ENCODE measurements at regions not wholly inside any gene's neighbourhood (a gene's known extent, or its start where the extent isn't known, plus 50 kb on each side); places are given as distances from the start of the nearest gene placed in this dataset.
"Not testable (repeated sequence)": the region's sequence is repeated elsewhere in the genome, so short reads cannot be mapped to it uniquely, and the experiment has no call there.

DNA sequence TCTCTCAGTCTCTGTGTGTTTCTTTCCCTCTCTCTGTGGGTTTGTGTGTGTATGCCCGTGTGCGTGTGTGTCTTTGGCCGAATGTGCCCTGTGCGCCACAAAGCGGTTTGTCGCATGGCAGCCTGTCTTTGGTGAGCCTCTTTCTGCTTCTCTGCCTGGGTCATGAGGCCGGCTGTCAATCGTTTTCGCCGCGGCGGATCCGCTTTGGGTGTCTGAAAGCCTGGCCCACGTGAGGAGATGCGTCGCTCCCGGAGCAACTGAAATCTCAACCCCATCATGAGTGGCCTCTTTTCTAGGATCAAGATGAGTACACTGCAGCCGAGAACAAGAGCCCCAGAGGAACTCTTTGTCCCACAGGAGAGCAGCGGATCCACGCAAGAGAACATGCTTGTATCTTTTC is 98.6 kb upstream of the FOXD4L5 start:
- 85% methylated on average over 15 of the region's 20 CpGs for WGBS (ENCODE audit: insufficient coverage)
- H4K20me1 ChIP-seq (ENCODE audit: control insufficient read depth, insufficient read depth, low read length, poor library complexity, severe bottlenecking); H3K27ac ChIP-seq (ENCODE audit: low read length in 2 of 2); H3K4me3 ChIP-seq (ENCODE audit: control extremely low read depth in 1 of 5, extremely low read depth in 1 of 5, insufficient read depth in 1 of 5, low read depth in 2 of 5, low read length in 4 of 5); H3K4me1 Mint-ChIP-seq; H3K4me1 ChIP-seq (ENCODE audit: control insufficient read depth in 2 of 2, insufficient read depth in 2 of 2, low read length in 2 of 2); DNase-seq; H3K27me3 Mint-ChIP-seq; H3K36me3 ChIP-seq (replicated peaks in 1 of 2; ENCODE audit: control extremely low read depth in 1 of 2, control insufficient read depth in 1 of 2, extremely low read depth in 1 of 2, insufficient read depth in 2 of 2, low read length in 1 of 2); H3K9ac ChIP-seq (ENCODE audit: low read length); ATAC-seq (ENCODE audit: low read depth); H3K27ac Mint-ChIP-seq; H3K4me3 Mint-ChIP-seq; intact Hi-C loops (cut with micrococcal nuclease); CTCF ChIA-PET; H3K4me2 ChIP-seq (replicated peaks; ENCODE audit: low read depth, low read length, poor library complexity, severe bottlenecking); H3K9me3 Mint-ChIP-seq (ENCODE audit: insufficient read depth); H2AFZ ChIP-seq (ENCODE audit: insufficient read depth, low read depth, low read length, poor library complexity, severe bottlenecking); POLR2A ChIA-PET; H3K27me3 ChIP-seq (replicated peaks in 1 of 4; ENCODE audit: control extremely low read depth in 1 of 4, control insufficient read depth in 3 of 4, insufficient read depth in 4 of 4, low read length in 3 of 4); H3K79me2 ChIP-seq (ENCODE audit: control insufficient read depth, insufficient read depth, low read length): not testable (repeated sequence)
- H3K9me3 ChIP-seq (ENCODE audit: control extremely low read depth in 1 of 3, control insufficient read depth in 2 of 3, insufficient read depth in 1 of 3, low read length in 2 of 3), result peaks cover 0 to 29% (median 0%) of the 10 kb centered on the region in 3 donors

DNA sequence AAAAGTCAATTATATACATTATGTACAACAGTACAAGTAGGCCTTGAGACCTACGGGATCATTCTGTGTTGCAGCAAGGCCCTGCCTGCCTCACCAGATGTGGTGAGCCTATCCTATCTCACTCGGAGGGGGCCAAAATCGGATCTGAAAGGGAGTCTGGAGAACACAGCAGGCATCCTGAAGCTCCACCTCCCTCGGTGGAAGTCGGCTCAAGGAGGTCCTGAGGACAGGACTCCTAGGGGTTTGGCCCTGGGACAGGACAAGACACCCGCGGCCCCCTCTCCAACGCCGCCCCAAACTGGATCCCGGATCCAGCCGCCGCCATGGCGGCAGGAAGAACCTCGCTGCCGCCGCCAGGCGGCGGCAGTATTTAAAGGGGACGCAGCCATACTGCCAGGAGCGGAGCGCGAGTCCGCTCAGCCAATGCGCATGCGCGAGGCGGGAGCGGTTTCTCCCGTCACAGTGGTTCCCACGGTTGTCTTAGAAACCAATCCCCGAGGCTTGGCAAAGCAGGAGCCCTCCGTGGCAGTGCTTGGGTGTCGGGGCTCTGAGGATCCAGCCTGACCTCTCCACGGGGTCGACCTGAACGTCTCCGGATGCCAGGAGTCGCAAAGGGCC is 97.8 kb upstream of the FOXD4L5 start:
- H3K27me3 ChIP-seq (replicated peaks in 1 of 4; ENCODE audit: control extremely low read depth in 1 of 4, control insufficient read depth in 3 of 4, insufficient read depth in 4 of 4, low read length in 3 of 4); H3K79me2 ChIP-seq (ENCODE audit: control insufficient read depth, insufficient read depth, low read length); intact Hi-C loops (cut with micrococcal nuclease); ATAC-seq (ENCODE audit: low read depth); H3K27me3 Mint-ChIP-seq; H3K27ac Mint-ChIP-seq; H3K4me3 Mint-ChIP-seq; H4K20me1 ChIP-seq (ENCODE audit: control insufficient read depth, insufficient read depth, low read length, poor library complexity, severe bottlenecking); H3K9ac ChIP-seq (ENCODE audit: low read length); H3K4me3 ChIP-seq (ENCODE audit: control extremely low read depth in 1 of 5, extremely low read depth in 1 of 5, insufficient read depth in 1 of 5, low read depth in 2 of 5, low read length in 4 of 5); H3K4me1 Mint-ChIP-seq; CTCF ChIA-PET; H2AFZ ChIP-seq (ENCODE audit: insufficient read depth, low read depth, low read length, poor library complexity, severe bottlenecking); H3K27ac ChIP-seq (ENCODE audit: low read length in 2 of 2); H3K36me3 ChIP-seq (replicated peaks in 1 of 2; ENCODE audit: control extremely low read depth in 1 of 2, control insufficient read depth in 1 of 2, extremely low read depth in 1 of 2, insufficient read depth in 2 of 2, low read length in 1 of 2); POLR2A ChIA-PET; H3K9me3 Mint-ChIP-seq (ENCODE audit: insufficient read depth); H3K4me1 ChIP-seq (ENCODE audit: control insufficient read depth in 2 of 2, insufficient read depth in 2 of 2, low read length in 2 of 2); DNase-seq; H3K4me2 ChIP-seq (replicated peaks; ENCODE audit: low read depth, low read length, poor library complexity, severe bottlenecking): not testable (repeated sequence)
- WGBS (ENCODE audit: insufficient coverage), result 65% methylated on average over 22 of the region's 38 CpGs
- H3K9me3 ChIP-seq (ENCODE audit: control extremely low read depth in 1 of 3, control insufficient read depth in 2 of 3, insufficient read depth in 1 of 3, low read length in 2 of 3), result peaks cover 0 to 29% (median 0%) of the 10 kb centered on the region in 3 donors

All from B cell (primary cell).